Transverse colon (tissue), 3 donors: ENCODE measurements at regions not wholly inside any gene's neighbourhood (a gene's known extent, or its start where the extent isn't known, plus 50 kb on each side); places are given as distances from the start of the nearest gene placed in this dataset.

ENCODE experiments used
- CTCF ChIP-seq, 5 experiments: fragments of 200-600 bp in 3 of 5; fragments of 450-650 bp in 2 of 5; sonication (generic) in 3 of 5; IDR thresholded peaks; 1 replicate in 2 of 5; 2 replicates in 3 of 5; pipeline ENCODE4 v1.5.1; 2016 to 2017; ENCODE audit warnings: antibody characterized with exemption in 5 of 5, inconsistent platforms in 3 of 5, mild to moderate bottlenecking in 2 of 5, moderate library complexity in 1 of 5
- EP300 ChIP-seq: sonication (generic); formaldehyde crosslinking; IDR thresholded peaks from one replicate; pipeline ENCODE4 v1.6.1; 2017; ENCODE audit warnings: antibody characterized with exemption, low read depth
- POLR2A ChIP-seq: fragments of 450-650 bp; IDR thresholded peaks from one replicate; pipeline ENCODE4 v1.6.1; 2016; ENCODE audit warnings: antibody characterized with exemption, mild to moderate bottlenecking, moderate library complexity

GRCh38 chr18:4721545-4721944 lies 266.4 kb upstream of the DLGAP1 start:
- TF ChIP-seq POLR2A (no peak), CTCF (IDR thresholded peaks at IDR 0.05) (no peak), EP300 (no peak)
